CD4-positive, alpha-beta T cell treated with Interleukin-4 for 1 hour (primary cell): ENCODE measurements at regions not wholly inside any gene's neighbourhood (a gene's known extent, or its start where the extent isn't known, plus 50 kb on each side); places are given as distances from the start of the nearest gene placed in this dataset.

Experiments
- DNase-seq, 2 donors: peaks; one replicate each; pipeline ENCODE4 v3.0.0-alpha.2; 2020 to 2022

DNA sequence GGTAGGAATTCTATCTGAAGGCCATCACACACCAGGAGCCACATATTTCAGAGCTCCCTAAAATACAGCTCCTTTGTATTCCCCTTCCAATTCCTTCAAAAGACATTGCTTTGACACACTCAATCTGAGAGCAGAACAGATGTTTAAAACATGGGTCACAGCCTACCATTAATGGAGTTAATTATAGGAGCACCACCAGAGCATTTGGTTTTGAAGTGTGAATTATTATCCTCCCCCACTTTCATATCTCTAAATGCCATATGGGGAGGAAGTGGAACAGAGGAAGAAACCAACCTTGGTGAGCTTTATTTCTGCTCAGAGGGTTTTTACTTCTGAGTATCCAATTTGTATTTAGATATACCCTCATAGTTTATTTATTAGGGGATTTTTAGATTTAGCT, 50.7 kb upstream of the TNFRSF21 start:
- no peak for DNase-seq

DNA sequence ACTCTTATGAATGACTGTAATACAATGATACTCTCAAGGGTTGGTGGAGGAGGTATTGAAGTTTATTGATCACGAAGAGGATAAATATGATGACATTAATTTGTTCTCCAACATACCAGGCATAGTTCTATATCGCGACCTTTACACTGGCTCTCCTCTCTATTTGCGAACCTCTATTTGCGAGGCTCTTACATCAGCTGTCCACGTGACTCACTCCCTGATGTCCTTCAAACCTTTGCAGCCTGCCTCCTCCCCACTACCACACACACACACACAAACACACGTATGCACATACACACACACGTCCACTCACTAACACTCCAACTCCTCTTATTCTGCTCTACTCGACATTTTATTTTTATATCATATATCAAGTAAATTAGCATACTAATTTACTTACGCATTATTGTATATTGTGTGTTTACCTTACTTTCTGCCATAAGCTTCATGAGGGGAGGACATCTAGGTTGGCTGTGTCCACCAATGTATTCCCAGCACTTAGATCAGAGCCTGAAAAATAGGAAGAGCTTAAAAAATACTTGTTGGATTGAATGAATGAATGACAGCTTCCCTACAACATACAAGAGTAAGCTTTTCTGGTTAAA, 53.3 kb upstream of the TNFRSF21 start:
- no peak for DNase-seq

DNA sequence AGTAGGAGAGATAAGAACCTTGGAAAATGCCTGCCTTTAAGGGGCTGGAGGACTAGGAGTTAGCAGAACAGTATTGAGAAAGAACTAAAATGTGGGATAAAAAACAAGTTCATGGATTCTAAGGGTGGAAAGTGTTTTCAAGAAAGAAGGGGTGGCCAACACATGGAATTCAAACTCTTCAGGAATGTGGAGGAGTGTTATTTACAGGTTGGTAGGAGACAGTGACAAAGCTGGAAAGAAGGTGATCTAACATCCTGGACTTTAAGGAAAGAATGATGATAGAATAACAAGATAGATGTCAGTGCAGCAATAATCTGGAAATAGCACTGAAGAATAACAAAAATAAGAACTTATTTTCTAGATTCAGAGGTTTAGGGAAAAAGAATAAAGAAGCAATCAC, 54.0 kb upstream of the TNFRSF21 start:
- DNase-seq = no peak

DNA sequence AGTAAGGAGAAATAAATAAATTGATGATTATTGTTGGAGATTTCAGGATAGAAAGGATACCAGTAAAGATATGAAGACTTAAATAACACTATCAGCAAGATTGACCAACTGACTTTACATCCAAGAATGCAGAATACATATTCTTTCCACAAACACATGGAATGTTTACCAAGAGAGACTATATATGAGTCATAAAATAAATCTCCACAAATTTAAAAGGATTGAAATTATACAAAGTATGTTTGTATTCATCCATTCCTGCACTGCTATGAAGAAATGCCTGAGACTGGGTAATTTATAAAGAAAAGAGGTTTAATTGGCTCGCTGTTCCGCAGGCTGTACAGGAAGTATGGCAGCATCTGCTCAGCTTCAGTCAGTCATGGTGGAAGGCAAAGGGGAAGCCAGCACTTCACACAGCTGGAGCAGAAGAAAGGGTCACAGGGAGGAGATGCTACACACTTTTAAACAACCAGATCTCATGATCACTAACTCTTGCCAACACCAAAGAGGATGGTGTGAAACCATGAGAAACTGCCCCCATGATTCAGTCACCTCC, 56.7 kb upstream of the TNFRSF21 start:
- no peak for DNase-seq

DNA sequence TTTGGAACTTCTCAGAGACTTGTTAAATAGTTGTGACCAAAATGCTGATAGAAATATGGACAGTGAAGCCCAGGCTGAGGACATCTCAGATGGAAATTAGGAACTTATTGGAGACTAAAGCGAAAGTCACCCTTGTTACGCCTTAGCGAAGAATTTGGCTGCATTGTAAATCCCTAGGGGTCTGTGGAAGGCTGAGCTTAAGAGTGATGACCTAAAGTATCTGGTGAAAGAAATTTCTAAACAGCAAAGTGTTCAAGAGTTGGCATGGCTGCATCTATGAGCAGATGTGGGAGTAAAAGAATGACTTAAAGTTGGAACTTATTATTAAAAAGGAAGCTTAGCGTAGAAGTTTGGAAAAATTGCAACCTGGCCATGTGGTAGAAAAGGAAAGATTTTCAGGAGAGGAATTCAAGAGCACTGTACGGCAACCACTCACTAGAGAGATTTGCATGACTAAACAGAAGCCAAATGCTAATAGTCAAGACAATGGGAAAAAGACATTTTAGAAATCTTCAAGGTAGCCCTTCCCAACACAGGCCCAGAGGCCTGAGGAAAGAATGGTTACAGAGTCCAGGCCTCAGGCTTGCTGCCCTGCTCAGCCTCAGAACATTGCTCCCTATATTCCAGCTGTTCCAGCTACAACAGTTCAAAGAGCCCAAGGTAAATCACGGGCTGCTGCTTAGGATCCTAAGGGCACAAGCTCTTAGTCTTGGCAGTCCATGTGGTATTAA, 61.6 kb upstream of the TNFRSF21 start:
- DNase-seq = no peak

DNA sequence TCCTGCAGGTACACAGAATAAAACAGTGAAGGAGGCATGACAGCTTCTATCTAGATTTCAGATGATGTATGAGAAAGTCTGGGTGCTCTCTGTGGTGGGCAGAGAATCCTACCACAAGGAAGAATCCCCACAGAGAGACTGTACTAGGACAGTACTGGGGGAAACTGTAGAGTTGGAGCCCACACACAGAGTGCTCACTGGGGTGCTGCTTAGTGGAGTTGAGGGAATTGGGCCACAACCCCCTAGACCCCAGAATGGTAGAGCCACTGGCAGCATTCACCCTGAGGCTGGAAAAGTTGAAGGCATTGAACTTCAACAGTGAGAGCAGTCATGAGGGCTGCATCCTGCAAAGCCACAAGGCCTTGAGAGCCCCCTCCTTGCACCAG, 62.2 kb upstream of the TNFRSF21 start:
- no peak for DNase-seq

DNA sequence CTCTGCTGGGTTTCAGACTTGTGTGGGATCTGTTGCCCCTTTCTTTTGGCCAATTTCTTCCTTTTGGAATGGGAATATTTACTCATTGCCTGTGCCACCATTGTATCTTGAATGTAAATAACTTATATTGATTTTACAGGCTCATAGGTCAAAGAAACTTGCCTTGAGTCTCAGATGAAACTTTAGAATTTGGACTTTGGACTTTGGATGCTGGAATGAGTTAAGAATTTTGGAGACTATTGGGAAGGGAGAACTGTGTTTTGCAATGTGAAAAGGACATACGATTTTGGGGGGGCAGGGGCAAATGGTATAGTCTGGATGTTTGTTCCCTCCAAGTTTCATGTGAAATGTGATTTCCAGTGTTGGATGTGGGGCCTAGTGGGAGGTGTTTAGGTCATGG, 62.6 kb upstream of the TNFRSF21 start:
- no peak for DNase-seq

DNA sequence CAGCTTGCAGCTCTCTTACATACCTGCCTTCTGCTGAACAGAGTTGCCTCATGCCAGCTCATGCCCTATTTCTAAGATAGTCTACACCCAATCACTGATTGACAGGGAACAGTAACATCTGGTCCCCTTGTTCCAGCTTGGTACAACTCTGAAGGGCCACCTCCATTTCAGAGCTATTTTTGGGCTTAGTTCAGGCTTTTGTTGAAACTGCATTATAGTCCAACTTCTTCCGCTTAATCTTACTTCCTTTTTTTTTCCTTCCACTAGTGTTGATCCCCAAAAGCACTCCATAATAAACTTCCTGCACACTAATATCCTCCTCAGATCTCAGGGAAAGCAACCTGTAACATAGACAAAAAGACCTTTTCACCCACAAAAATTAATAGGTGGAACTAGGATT, 65.7 kb upstream of the TNFRSF21 start:
- no peak for DNase-seq

DNA sequence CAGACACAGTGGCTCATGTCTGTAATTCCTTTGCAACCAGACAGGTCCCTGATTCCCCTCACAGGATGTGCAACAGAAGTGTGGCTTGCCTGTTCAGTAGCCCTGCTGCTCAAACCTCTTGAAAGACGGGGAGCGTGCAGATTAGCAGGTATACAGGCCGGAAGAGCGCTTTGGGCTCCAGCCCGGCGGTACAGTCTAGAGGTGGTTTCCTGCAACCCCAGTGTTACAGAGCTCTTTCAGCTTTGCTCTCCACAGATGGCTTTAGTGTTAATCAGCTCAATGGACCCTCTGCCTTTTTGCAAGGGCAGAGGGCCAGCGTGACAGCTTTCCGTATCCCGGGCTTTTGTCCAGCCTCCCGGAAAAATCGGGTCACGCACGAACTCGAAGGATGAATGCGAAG, 67.2 kb upstream of the TNFRSF21 start:
- no peak for DNase-seq

DNA sequence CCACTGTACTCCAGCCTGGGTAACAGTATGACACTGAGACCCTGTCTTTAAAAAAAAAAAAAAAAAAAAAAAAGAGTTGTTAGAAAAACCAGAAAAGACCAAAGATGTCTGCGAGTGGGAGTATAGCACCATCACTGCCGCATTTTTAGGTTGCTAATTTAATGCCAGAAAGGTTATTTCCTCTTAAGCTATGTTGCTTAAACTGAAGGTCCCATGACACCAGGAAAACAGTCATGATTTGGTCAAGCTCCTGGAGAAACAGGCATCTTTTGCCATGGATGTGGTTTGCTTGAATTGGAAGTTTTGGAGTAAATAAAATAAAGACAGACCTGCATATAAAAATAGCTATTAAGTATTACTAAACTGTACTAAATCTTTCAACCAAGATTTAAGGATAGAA, 68.3 kb upstream of the TNFRSF21 start:
- DNase-seq = no peak

DNA sequence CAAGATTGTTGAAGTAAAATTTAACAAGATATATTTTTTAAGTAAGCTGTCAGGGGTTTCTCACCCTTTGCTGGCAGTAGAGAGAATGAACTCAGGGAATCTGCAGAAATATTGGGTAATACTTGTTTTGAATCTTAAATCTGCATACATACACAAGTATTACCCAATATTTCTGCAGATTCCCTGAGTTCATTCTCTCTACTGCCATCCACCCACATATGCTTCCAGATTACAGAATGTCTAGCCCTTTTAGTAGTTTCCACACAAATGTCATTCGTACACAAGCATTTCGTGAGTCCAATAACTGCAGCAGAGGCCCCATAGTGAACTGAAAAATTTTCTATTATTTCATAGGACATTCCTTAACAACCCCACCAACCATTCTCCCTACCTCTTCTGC, 69.6 kb upstream of the TNFRSF21 start:
- DNase-seq = no peak

DNA sequence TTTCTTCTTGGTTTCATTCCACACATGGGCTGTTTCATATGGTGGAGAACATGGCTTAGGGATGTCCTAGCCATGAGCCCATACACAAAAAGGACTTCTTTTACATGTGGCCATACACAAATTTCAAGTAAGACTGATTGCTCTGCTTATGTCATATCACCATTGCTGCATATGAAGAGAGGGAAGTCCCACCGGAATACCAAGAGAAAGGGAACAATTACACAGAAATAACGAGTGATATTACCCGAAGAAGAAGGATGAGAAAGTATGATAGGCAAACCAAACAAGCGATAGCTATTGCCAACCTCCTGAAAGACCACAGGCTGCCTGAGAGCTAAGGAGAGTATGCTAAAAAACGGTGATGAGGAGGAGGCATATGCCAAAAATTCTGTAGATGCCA, 70.5 kb upstream of the TNFRSF21 start:
- DNase-seq = no peak

DNA sequence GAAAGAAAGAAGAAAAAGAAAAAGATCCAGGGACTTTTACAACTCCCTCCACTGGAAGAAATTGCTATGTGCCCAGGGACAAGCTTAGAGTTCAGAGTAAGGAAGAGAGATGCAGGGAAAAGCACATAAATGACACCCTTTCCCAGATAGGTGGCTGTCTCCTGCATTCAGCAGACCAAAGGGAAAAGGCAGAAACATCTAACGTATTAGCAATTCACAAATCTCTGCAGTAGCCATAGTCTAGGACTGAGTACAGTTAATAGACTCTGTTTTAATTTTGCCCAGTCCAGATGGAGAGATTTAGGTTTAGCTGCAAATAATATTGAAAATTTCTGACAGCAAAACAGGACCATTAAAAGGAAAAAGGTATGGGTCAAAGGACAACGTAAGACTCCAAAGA, 71.3 kb upstream of the TNFRSF21 start:
- DNase-seq = no peak

DNA sequence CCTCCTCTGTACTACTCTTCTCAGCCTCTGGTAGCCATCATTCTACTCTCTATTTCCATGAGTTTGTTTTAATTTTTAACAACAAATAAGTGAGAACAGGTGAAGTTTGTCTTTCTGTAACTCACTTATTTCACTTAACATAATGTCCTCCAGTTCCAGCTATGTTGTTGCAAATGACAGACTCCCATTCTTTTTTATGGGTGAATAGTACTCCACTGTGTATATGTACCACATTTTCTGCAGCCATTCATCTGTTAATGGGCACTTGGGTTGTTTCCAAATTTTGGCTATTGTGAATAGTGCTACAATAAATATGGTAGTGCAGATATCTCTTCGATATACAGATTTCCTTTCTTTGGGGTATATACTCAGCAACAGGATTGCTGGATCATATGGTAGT, 73.7 kb upstream of the TNFRSF21 start:
- DNase-seq = no peak

DNA sequence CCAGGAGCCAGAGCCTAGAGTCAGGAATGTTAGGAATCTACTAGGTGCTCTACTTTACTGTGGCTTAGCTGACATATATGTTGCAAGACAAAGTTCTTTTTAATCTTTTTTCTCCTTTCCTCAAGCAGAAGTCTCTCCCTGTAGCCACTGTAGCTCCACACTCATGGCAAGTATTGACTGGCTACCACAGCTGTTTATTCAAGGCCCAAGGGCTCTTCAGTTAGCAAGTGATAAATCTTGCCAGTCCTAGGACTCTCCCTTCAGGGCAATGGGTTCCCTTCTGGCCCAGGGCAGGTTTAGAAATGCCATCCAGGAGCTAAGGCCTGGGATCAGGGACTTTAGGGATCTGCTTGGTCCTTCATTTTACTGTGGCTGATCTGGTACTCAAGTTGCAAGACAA, 82.0 kb upstream of the TNFRSF21 start:
- DNase-seq = no peak

DNA sequence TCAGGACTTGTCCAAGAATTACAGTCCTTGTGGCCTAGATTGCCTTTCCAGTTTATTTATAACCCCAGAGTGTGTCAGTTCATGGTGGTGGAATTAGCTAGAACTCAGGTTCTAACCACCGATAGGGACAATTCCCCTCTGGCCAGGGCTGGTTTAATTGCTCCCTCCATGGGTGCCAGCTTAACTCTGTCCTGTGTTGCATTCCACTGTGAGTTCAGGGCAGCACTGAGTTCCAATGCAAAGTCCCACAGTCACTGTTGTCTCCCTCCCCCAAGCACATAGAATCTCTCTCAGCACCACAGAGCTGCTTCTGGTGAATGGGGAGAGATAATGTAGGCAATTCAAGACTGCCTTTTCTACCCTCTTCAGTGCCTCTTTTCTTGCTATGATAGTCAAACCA, 82.5 kb upstream of the TNFRSF21 start:
- DNase-seq = no peak

DNA sequence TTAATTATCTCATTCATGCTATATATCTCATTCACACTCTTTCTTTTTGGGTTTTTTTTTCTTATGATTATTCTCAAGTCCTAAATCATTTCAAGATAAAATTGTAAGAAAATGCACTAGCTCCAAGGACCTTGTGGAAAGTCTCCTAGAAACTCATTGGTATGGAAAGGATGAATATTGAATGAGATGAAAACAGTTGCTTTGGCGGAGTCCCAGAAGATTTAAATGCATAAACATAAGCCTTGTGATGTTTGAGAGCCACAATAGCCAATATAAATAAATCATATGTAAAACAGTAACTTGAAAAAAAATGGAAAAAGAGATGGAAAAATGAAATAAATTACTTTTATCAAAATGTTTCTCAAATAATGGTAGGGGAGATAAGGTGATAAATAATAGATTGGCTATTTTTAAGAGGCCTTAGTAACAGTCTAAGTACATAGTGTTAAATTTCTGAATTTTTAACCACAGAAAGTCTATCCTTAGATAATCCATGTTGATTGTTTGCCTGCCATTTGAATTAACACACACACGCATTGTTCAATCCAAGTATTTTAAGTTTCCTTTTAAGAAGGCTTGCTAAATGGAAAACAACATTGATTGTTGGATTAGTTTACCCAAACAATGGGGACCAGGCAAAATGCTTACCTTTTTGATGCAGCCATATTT, 81.1 kb upstream of the CD2AP start:
- DNase-seq = no peak

DNA sequence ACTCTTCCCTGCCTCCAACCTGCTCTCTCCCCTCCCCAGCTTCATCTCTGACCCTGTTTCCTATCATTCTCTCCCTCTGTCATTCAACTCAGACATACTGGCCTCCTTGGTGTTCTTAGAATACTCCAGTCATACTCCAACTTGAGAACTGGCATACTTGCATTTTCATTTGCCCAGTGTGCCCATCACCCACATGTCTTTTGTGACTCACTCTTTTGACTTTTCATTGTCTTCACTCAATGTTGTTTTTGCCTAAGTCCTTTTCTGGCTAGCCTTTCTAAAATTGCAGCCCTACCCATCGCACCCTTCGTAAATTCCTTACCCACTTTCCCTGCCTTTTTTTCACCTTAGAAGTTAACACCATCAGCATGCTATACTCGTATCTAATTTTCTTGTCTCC, 77.0 kb upstream of the CD2AP start:
- DNase-seq = no peak

DNA sequence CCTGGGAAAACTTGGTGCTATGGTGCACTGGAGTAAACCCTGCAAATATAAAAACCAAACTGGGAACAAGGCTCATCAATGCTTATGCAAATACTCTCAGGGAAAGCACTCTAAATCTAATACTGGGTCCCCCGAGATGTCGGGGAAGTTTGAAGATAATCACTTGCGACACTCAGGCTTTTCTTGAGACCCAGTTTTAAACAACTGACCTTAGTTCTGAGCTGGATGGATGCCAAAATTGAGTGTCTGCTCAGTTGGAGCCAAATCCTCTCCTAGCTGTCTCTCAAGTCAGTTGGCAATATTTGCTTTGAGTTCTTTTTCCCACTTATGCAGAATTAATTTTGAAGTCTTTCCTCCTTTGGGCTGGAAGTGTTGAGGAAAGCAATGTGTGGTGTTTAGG, 75.5 kb upstream of the CD2AP start:
- DNase-seq = no peak

DNA sequence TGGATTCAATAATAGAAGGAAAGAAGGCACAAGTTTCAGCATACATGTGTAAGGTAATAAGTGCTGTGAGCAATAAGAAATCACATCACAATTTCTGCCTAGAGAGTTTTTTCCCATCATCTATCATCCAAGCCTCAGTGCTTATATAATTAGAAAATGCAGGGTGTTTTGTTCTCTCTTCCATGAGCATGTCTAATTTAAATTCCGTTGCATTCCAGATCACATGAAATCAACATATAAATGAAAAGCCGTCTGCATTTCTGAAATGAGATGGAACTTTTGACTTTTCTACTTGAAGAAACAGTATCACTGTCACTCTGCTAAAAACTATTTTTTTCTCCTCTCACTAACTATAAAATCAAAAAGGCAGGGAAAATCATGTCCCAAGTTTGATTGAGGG, 74.5 kb upstream of the CD2AP start:
- DNase-seq = no peak

DNA sequence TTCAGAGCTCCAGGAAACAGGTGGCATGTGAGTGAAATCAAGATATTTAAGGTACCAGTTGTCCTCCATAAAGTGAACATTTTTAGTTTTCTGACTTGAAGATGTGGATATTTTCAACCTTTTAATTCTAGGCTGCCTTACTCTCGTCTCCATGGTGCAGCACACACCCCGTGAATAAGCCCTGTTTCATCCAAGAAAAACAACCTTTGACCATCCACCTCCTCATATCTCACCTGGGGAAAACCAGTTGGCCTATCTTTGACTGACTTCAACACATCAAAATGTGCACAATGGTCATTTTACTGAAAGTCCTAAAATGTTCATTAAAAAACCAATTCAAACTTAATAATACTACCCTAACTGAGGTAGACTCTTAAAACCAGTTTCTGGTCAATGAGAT, 73.8 kb upstream of the CD2AP start:
- DNase-seq = no peak

DNA sequence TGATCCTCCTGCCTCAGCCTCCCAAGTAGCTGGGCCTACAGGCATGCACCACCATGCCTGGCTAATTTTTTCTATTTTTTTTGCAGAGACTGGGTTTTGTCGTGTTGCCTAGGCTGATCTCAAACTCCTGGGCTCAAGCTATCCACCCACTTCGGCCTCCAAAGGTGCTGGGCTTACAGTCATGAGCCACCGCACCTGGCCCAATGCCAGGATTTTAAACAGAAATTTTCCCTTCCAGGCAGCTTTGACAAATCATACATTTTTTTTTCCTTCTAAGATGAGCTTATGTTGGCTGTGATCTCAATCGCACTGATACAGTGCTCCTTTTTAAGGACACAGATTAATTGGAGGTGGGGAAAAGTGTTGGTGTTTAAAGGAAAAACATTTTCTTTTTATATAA, 73.2 kb upstream of the CD2AP start:
- no peak for DNase-seq

DNA sequence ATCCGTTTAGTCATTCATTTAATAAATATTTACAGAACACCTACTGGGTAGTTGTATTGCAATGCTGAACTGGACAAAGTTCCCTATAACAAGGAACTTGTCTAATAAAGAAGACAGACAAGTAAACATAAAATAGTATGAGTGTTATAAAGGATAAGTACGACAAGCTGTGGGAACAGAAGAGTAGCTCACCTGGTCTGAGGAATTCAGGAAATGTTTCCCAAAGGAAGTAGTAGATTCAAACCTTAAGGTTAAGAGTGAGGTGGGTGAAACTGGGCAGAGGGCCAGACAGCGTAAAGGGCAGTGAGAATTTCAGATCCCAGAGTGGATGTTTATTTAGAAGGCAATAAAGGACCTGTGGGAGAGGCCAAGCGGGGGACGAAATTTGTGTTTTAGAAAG, 72.3 kb upstream of the CD2AP start:
- DNase-seq = no peak
